ENCODE measurements at regions not wholly inside any gene's neighbourhood (a gene's known extent, or its start where the extent isn't known, plus 50 kb on each side); places are given as distances from the start of the nearest gene placed in this dataset.

GRCh38 chr6:113701552-113702254 lies 155.4 kb upstream of the MARCKS start:
- TF ChIP-seq, protein P1, sequence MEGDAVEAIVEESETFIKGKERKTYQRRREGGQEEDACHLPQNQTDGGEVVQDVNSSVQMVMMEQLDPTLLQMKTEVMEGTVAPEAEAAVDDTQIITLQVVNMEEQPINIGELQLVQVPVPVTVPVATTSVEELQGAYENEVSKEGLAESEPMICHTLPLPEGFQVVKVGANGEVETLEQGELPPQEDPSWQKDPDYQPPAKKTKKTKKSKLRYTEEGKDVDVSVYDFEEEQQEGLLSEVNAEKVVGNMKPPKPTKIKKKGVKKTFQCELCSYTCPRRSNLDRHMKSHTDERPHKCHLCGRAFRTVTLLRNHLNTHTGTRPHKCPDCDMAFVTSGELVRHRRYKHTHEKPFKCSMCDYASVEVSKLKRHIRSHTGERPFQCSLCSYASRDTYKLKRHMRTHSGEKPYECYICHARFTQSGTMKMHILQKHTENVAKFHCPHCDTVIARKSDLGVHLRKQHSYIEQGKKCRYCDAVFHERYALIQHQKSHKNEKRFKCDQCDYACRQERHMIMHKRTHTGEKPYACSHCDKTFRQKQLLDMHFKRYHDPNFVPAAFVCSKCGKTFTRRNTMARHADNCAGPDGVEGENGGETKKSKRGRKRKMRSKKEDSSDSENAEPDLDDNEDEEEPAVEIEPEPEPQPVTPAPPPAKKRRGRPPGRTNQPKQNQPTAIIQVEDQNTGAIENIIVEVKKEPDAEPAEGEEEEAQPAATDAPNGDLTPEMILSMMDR (IDR thresholded peaks at IDR 0.05; ENCODE audit: insufficient read depth, low read depth, low read length), result no peak
- TF ChIP-seq EZH2 (IDR thresholded peaks at IDR 0.05; ENCODE audit: insufficient read depth, low read length), result no peak
